ENCODE measurements at regions not wholly inside any gene's neighbourhood (a gene's known extent, or its start where the extent isn't known, plus 50 kb on each side); places are given as distances from the start of the nearest gene placed in this dataset.

DNA sequence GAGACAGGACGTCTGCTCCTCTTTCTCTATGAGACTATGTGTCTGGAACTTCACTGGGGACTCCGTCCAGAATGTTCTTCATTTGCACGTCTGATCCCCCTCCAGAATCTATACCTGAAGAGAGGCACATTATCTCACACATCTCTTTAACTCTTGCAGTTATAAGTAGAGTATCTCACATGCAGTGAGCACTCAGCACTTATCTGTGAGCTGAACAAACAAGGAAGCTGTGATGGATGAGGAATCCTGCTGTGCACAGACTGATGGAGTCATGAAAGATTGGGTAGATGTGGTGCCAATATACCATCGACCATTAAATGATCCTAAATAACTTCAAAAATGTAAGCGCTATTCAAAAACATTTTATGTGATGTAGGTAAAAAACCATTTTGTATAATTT is 888.3 kb upstream of the CELF4 start:
- H2BK15ac ChIP-seq (ENCODE audit: low read length), result no peak overlapping the region
- H3K18ac ChIP-seq (ENCODE audit: extremely low read depth, low read length), result no peak overlapping the region
- CTCF ChIA-PET (ENCODE audit: partially characterized antibody), result no interaction called here
- DNase-seq (ENCODE audit: low read depth in 1 of 2, low spot score in 2 of 2), result no peak
- H2BK12ac ChIP-seq (ENCODE audit: low read depth, low read length), result no peak overlapping the region
- H3K4me3 ChIP-seq (ENCODE audit: extremely low read depth in 1 of 4, insufficient read depth in 2 of 4, low read depth in 3 of 4, low read length in 4 of 4), result no peak overlapping the region
- no peak overlapping the region for H2BK20ac ChIP-seq (ENCODE audit: low read length)
- H4K20me1 ChIP-seq (replicated peaks in 1 of 2; ENCODE audit: control insufficient read depth in 1 of 2, insufficient read depth in 2 of 2, low read length in 2 of 2), result no peaks in the 10 kb centered on the region
- POLR2A ChIA-PET (ENCODE audit: partially characterized antibody), result no interaction called here
- H3K4me1 ChIP-seq (replicated peaks in 1 of 4; ENCODE audit: control insufficient read depth in 3 of 4, insufficient read depth in 4 of 4, low read length in 3 of 4), result peaks cover 0 to 1% (median 0%) of the 10 kb centered on the region in 4 experiments; a peak in 1 of 7 replicates
- H3K23ac ChIP-seq (ENCODE audit: insufficient read length), result no peak overlapping the region
- no peak for FAIRE-seq
- no peaks in the 10 kb centered on the region for H3K79me2 ChIP-seq (ENCODE audit: control insufficient read depth in 1 of 2, insufficient read depth in 2 of 2, low read length in 2 of 2)
- no peak overlapping the region for H2BK120ac ChIP-seq (replicated peaks; ENCODE audit: low read depth, low read length)
- no peak overlapping the region for H3K4ac ChIP-seq (replicated peaks; ENCODE audit: insufficient read length, low read depth, low read length)
- no peaks in the 10 kb centered on the region for H3K36me3 ChIP-seq (ENCODE audit: control insufficient read depth in 2 of 4, insufficient read depth in 4 of 4, low read length in 3 of 4)
- no peak overlapping the region for H2AK5ac ChIP-seq (ENCODE audit: low read depth, low read length)
- no peak overlapping the region for H3K4me2 ChIP-seq (ENCODE audit: insufficient read depth in 1 of 2, low read depth in 2 of 2, low read length in 2 of 2)
- whole genome bisulfite sequencing, 2 experiments (ENCODE audit: extremely low coverage in 1 of 2, insufficient coverage in 1 of 2, insufficient read length in 1 of 2, insufficient replicate concordance in 2 of 2, low coverage in 1 of 2, low lambda C conversion rate in 2 of 2, missing lambda C conversion rate in 1 of 2), result 92% methylated on average over 5 of the region's 5 CpGs; no CpG with 5 or more reads in 1 of the 2 experiments
- H3K9ac ChIP-seq (replicated peaks in 1 of 4; ENCODE audit: extremely low read depth in 1 of 4, low read depth in 3 of 4, low read length in 3 of 4), result no peak overlapping the region
- no peak overlapping the region for H3K14ac ChIP-seq (ENCODE audit: insufficient read length)
- no peak overlapping the region for H4K5ac ChIP-seq (ENCODE audit: insufficient read length, low read depth, low read length)
- H2AFZ ChIP-seq (ENCODE audit: low read length), result no peak overlapping the region; the same call in 1 of the 2 replicates
- H3K23me2 ChIP-seq (ENCODE audit: low read depth, low read length), result no peaks in the 10 kb centered on the region
- H3K27me3 ChIP-seq (replicated peaks in 1 of 4; ENCODE audit: control insufficient read depth in 3 of 4, extremely low read depth in 1 of 4, insufficient read depth in 3 of 4, low read length in 3 of 4), result no peaks in the 10 kb centered on the region
- H3K27ac ChIP-seq (ENCODE audit: low read depth, low read length), result no peak overlapping the region
- no peak overlapping the region for H4K91ac ChIP-seq (replicated peaks; ENCODE audit: insufficient read length, low read length)
- H3K56ac ChIP-seq (replicated peaks; ENCODE audit: insufficient read length, low read depth, low read length), result no peak overlapping the region
- H3K79me1 ChIP-seq (ENCODE audit: low read depth, low read length), result no peaks in the 10 kb centered on the region
- H3K9me3 ChIP-seq (ENCODE audit: insufficient read depth in 2 of 2, low read depth in 1 of 2, low read length in 1 of 2), result no peaks in the 10 kb centered on the region
- H4K8ac ChIP-seq (ENCODE audit: extremely low read depth, insufficient read depth, low read length), result no peak overlapping the region
- no peak overlapping the region for H2BK5ac ChIP-seq (ENCODE audit: low read depth, low read length)
- TF ChIP-seq BACH1 (IDR thresholded peaks at IDR 0.05; ENCODE audit: low read length) (no peak), GABPA (IDR thresholded peaks at IDR 0.05; ENCODE audit: borderline replicate concordance, insufficient read depth, low read length) (no peak), RBBP5 (IDR thresholded peaks at IDR 0.05; ENCODE audit: borderline replicate concordance, low read depth, low read length) (no peak), NANOG (IDR thresholded peaks at IDR 0.05; ENCODE audit: insufficient read depth, low read depth, low read length, poor library complexity, severe bottlenecking) (no peak), SUZ12 (IDR thresholded peaks at IDR 0.05; ENCODE audit: low read length) (no peak), CTBP2 (IDR thresholded peaks at IDR 0.05; ENCODE audit: borderline replicate concordance, insufficient read depth, insufficient read length, low read length) (no peak), HDAC2 (IDR thresholded peaks at IDR 0.05; ENCODE audit: borderline replicate concordance in 1 of 2, low read depth in 2 of 2, low read length in 2 of 2) (no peak), SP2 (IDR thresholded peaks at IDR 0.05; ENCODE audit: low read length) (no peak)

All from H1 (cell line).